HG03342 (cell line): ENCODE measurements at regions not wholly inside any gene's neighbourhood (a gene's known extent, or its start where the extent isn't known, plus 50 kb on each side); places are given as distances from the start of the nearest gene placed in this dataset.

ENCODE experiments used
- ATAC-seq: cut with Tn5 transposase; IDR thresholded peaks from one replicate; pipeline ENCODE4 v1.9.1; 2021; ENCODE audit warnings: mild to moderate bottlenecking, moderate library complexity; ENCODE audit not compliant: unreplicated experiment

DNA sequence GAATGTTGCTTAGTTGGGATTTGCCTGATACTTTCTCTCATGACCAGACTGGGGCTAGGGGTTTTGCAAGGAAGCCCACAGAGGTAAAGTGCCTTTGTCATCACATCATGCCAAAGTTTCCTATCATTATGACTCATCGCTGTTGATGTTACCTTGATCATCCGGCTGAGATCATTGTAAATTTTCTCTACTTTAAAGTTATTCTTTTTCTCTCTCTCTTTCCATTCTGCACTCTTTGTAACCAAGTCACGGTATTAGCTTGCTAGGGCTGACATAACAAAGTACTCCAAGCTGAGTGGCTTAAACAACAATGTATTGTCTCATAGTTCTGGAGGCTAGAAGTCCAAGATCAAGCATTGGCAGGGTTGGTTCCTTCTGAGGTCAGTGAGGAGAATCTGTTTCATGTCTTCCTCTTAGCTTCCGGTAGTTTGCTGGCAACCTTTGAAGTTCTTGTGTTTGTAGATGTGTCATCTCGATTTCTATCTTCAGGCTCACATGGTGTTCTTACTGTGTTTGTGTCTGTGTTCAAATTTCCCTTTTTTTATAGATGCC lies 113.0 kb downstream of the DTHD1 start:
- ATAC-seq = no peak

DNA sequence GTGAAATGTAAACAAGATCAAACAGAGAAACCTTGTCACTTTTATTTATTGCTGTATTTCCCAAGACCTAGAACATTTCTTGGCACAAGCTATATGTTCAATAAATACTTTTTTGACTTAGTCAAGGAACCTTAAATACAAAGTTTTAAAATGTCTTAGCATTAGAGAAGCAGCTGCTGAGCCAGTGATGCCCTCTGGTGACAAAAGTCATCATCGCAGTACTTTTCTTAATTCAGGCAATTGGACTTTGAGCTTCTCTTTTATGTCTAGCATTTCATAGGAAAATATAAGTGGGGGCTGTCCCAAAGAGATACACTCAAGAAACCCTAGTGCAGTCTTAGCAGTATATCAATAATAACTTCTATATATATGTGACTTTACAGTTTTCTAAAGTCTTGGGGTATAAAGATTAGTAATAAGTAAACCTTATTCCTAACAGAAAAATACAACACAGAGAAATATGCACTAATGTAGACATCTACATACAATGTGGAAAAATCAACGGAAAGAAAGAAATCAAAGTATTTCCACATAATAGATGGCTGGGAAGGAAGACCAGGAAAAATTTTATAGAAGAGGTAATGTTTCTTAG lies 118.4 kb downstream of the DTHD1 start:
- peak; percentile 66 for ATAC-seq

DNA sequence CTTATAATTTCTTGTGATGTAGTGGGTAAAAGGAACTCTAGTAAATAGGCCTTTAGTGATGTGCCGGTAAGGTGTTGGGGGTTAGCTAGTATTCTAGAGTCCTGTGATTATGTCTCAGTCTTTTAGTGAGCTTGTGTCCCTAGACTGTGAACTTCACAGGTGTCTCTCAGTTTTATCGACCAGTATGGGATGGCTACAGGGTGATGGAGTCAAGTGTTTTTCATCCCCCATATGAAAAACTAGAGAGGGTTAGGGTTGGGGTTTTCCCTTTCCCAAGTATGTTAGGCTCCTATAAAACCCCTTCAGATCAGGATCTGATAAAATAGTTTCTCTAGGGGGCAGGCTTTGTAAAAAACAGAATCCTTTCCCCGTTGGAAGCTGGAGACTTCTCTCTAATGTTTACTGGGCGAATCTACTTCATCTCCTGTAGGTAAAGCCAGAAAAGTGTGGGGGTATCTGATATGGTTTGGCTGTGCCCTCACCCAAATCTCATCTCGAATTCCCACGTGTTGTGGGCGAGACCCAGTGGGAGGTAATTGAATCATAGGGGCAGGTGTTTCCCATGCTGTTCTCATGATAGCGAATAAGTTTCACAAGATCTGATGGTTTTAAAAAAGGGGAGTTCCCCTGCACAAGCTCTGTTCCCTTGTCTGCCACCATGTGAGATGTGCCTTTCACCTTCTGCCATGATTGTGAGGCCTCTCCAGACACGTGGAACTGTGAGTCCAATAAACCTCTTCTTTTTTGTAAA lies 120.8 kb downstream of the DTHD1 start:
- ATAC-seq = no peak

DNA sequence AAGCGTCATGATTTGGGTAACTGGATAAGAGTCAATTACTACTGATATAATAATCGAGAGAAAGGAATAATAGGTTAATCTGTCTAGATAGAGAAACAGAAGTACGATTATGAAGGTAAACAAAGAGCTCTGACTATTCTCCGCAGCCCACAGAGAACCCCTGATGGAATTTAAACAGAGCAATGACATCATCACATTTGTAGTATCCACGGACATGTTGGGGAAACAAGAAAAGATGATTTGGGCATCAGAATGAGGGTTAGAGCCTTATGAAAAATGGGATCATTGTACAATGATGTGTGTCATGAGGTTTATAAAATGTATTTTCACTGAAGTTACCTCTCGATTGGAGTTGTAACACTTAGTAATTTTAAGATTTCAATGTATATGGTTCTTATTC lies 129.9 kb downstream of the DTHD1 start:
- no peak for ATAC-seq

DNA sequence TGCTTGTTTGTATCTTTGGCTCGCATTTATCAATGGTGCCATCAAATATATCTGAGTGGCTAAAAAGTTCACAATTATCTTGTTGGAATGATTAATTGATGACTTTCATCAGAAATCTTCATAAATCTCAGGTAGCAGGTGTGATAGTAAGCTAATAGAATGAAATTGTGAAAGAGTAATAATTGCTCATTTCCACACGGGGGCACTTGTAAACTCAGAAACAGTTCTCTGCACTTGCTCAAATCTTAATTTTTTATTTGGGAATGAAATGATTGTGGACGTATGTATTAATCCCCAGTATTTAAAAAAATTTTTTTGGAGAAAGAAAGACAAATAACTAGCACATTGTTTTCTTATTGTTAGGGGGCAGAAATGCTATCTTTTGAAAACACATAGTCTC lies 132.8 kb downstream of the DTHD1 start:
- ATAC-seq = peak; percentile 49

DNA sequence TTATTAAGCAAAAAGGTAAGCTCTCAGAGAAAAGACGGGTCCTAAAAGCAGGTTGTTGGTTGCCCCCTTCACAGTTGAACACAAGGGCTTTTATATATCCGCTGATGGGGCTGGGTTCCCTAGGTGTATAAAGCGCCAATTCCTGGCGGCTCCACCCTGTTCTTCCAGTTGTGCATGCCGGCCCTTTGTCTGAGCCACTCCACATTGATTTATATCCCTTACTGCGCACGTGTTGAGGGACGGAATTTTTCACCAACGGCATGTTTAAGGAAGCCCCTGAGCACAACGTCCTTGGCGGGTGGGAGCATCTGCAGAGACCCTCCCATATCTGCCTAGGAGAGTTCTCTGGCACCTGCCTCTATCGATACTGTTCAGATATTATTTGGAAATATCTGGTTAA lies 135.7 kb downstream of the DTHD1 start:
- no peak for ATAC-seq

DNA sequence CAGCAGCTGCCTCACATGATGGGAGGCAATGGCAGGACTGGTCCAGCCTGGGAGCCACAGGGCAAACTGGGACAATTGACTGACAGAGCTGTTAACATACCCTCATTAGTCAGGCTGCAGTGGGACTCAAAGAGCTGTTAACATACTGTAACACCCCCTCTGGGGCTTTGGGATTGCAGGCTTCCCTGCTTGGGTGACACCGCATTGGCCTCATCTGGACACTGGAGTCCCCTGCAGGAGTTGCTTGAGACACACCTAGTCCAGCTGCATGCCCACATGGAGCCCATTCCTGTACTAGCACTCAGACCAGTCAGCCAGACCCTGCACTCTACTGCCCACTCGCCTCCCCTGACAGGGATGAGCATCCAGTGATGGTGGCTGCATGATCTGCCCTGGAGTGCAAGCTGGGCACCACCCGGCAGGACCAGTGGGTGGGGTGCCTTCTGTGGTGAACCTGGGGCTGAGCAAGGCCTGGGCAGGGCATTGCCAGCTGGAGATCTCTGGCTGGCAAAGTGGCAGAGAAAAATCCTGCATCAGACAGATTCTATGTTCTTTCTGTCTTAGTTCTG lies 138.8 kb downstream of the DTHD1 start:
- ATAC-seq = no peak

DNA sequence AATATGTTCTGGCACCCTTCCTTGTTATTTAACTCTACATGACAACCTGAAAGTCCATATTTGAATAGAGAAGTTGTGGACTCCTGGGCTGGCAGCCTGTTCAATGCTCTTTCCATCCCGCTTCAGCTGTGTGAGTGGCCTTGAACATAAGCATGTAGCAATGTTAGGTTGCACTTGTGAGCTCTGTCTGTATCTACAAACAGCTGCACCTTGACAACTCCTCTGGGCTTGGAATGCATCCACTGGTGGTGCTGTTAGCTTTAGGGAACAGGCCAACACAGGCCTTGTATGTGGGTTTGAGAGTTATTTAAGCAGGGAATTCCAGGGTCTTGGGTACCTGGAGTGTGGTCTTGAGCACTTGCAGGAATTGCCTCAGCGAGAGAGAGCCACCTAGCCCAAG lies 141.2 kb downstream of the DTHD1 start:
- no peak for ATAC-seq

DNA sequence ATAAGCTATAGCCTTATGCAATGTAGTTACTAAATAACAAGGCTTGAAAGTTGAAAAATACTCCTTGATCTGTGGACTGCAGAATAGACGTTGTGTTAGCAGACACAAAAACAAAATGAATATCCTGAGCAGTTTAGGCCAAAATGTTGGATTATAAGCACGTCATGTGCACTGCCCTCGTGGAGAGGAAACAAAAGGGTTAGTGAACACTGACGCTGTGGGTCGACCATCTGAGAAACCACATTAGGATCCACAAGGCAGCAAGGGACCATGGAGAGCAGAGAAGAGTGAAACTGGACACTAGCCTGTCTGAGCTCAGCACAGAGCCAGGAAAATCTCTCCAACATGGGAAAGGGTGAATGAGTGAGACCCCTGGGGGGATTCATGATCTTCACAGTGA lies 145.3 kb downstream of the DTHD1 start:
- ATAC-seq = no peak

DNA sequence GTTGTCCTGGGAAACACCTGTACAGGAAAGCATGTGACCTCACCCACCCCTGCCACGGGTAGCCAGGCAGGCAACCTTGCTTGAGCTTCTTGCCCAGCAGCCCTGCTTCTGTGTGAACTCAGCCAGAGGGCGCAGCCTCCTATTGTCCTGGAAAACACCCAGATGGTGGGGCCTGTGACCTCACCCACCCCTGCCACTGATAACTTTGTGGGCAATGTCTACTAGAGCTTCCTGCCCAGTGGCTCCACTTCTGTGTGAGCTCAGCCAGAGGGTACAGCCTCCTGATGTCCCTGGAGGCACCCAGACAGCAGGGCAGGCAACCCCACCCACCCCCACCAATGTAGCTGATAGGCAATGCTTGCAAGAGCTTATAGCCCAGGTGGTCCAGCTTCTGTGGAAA lies 146.3 kb downstream of the DTHD1 start:
- no peak for ATAC-seq

DNA sequence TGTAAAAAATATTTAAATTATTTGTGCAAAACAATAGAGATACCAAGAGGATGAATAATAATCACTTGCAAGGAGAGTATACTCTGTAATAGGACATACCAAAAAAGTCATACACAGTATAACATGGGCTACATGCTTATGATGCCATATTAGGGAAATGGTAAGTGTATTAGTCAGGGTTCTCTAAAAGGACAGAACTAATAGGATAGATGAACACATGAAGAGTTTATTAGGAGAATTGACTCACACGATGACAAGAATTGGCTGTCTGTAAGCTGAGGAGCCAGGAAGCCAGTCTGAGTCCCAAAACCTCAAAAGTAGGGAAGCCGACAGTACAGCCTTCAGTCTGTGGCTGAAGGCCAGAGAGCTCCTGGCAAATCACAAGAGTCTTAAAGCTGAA lies 151.2 kb downstream of the DTHD1 start:
- ATAC-seq = no peak

DNA sequence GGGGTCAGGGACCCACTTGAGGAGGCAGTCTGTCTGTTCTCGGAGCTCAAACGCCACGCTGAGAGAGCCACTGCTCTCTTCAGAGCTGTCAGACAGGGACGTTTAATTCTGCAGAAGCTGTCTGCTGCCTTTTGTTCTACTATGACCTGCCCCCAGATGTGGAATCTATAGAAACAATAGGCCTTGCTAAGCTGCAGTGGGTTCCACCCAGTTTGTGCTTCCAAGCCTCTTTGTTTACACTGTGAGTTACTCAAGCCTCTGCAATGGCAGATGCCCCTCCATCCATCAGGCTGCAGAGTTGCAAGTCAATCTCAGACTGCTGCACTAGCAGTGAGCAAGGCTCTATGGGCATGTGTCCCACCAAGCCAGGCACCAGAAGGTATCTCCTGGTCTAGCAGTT lies 158.1 kb downstream of the DTHD1 start:
- no peak for ATAC-seq

DNA sequence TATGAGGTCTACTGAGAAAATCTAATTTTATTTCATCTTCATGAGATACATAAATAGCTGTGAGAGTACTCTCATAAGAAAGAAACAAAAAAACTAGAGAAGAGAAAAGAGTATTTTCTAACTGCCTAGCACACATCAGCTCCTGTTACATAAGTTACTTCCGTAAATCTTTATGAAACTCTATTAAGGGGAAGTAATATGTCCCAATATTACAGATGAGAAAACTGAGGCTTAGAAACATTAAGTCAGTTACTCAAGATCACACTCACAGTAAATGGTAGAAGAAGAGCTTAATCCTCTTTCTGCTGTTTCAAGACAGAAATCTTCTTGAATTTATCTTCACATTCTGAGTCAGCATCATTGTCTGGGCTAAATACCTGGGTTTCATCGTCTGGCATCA lies 164.1 kb downstream of the DTHD1 start:
- ATAC-seq = no peak

DNA sequence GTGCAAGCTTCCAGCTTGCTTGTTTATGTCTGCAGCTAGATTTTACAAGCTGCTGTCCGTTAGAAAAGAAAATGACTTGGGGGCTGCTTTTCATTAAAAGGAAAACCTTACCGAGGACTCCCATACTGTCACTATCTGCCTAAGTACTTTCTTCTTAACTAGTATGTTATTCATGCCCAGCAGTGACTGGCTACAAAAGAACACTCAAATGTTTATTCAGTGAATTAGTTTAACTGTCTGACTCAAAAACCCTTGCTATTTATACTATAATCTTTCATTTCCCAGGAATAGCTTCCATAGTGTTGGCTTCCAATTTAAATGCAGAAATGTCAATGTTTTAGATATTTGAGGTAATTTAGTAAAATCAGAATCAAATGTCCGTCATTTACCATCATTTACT lies 164.9 kb downstream of the DTHD1 start:
- ATAC-seq = no peak

DNA sequence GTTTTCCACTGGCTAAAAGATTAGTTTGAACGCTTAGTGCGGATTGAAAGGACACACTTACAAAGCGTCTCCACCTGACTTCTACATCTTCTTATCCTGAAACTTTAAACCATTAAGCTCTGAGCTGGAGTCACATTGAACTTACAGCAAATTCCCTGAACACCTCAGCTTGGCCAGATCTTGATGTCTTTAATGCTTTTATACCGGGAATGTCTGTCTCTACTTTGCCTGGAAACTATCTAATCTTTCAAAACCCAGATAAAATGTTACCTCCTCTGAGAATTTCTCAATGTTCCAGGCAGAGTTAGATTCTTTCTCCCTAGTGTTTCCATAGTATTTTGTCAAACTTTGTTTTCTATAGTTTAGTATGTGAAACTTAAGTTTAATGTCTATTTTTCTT lies 179.9 kb downstream of the DTHD1 start:
- no peak for ATAC-seq

DNA sequence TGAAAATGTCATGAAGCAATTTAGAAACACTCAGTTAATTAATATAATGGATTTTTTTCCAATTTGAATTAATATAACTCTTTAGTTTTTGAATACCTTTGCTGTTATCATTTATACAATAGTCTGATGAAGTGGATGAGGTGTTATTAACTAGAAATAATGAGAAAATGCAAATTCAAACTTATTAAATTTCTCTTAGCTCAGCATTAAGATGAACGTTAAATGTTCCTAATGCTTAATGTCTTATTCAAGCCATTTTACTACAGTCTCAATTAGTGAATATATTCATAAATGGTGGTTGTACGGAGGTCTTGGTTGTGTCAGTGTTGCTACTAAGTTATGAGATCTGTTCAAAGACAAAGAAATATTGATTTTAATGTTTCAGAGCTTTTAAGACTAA lies 186.3 kb downstream of the DTHD1 start:
- ATAC-seq = no peak

DNA sequence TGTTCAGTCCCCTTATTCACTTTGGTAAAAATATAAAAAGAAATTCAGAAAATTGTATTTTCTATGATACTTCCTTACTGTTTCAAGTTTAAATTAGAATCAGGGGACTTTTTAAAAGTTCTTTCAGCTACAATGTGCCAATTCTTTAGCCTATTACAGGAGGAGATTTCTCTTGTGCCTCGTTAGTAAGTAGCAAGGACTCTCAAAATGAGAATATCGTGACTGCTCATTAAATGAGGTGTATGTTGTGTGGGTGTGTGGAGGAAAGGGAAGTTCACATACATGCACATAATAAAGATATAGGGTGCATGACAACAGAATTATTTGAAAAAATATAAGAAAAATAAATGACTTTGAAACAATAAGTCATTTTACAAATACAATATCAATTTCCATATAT lies 190.5 kb downstream of the DTHD1 start:
- ATAC-seq = no peak

DNA sequence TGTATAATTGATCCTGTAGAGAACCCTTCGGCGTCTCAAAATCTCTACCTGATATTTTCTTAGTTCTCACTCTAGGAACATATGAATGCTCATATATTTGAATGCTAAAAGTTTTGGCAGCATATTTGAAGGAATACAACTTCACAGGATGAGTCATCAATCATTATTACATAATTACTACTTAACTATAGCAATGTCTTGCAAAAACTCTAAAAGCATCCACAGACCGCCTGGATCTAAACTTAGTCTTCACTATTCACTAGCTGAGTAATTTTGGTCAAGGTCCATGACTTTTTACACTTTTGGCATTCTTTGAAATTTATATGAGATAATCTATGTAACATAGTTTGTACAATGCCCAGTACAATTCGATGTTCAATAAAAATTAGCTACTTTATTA lies 194.7 kb downstream of the DTHD1 start:
- ATAC-seq = no peak

DNA sequence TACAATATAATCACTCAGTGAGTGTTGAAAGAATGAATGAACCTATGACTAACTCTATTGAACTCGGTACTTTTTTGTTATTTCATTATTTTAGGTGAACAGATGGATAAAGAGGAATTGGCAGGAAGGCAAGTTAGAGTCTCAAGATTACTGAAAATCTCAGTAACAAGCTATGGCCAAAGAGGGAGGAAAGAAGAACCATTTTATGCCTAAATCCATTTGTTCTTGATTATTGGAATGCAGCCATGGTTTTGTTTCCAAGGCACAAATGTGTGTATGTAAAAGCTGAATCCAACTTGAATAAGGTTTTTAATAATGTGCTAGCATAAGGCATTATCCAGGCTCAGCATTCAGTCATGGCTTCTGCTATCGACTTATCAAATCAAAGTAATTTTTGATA lies 196.4 kb downstream of the DTHD1 start:
- ATAC-seq = no peak

DNA sequence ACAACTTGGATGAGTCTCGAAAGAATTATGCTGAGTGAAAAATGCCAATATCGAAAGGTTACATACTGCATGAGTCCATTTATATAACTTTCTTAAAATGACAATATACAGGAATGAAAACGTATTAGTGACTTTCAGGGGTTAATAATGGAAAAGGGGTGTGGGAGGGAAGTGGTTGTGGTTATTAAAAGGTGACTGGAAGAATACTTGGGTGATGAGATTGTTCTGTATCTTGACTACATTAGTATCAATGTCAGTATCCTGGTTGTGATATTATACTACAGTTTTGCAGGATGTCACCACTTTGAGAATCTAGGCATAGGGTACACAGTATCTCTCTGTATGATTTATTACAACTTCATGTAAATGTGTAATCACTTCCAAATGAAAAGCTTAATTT lies 204.5 kb downstream of the DTHD1 start:
- ATAC-seq = no peak

DNA sequence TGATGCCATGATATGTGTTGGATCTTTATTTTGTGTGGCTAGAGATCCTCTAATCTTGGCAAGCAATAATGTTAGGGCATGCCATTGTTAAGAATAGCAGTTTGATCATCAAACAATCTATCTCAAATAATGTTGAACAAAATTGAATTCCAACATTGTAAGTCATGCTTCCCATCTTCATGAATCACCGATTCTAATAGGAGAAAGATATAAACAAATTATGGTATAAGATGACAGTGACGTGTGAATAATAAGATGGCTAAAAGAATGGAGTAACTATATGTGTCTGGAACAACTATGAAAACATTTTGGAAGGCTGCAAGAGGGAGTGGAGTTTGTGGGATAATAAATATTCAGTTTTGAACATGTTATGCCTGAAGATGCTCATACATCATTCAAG lies 208.4 kb downstream of the DTHD1 start:
- no peak for ATAC-seq

DNA sequence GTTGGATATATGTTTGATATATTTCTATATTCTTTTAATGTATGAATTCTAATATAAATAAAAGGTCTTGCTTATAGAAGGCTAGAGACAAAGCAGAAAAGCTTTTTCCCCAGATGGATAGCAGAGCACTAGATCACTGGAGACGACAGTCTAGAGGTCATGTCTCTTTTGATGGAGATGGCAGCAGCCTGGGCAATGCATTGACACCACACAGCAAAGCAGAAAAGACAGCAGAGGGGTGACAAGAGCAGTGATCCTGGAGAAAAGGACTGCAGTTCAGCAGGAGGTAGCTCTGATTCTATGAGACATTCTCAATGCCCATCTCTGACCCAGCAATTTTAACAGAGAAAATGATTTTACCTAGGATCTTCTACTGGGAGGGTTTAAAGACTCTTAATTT lies 210.6 kb downstream of the DTHD1 start:
- ATAC-seq = no peak
